ENCODE measurements at regions not wholly inside any gene's neighbourhood (a gene's known extent, or its start where the extent isn't known, plus 50 kb on each side); places are given as distances from the start of the nearest gene placed in this dataset.

- no peak for TF ChIP-seq CTCF (IDR thresholded peaks at IDR 0.05; ENCODE audit: borderline replicate concordance, insufficient read depth, low read depth, low read length)
- H3K4me3 ChIP-seq (ENCODE audit: low read depth, low read length), result no peak overlapping the region
Observed at GRCh38 chr10:107809889-107810288, 645.4 kb upstream of the SORCS1 start.

GRCh38 chr10:107807836-107808235 is 643.3 kb upstream of the SORCS1 start:
- no peak overlapping the region for H3K4me3 ChIP-seq (ENCODE audit: low read depth, low read length)
- no peak for TF ChIP-seq CTCF (IDR thresholded peaks at IDR 0.05; ENCODE audit: borderline replicate concordance, insufficient read depth, low read depth, low read length)

- no peak overlapping the region for H3K4me3 ChIP-seq (ENCODE audit: low read depth, low read length)
- no peak for TF ChIP-seq CTCF (IDR thresholded peaks at IDR 0.05; ENCODE audit: borderline replicate concordance, insufficient read depth, low read depth, low read length)
Observed at GRCh38 chr10:107806026-107806425, 641.5 kb upstream of the SORCS1 start.

GRCh38 chr10:107803546-107803945 is 639.0 kb upstream of the SORCS1 start:
- no peak for TF ChIP-seq CTCF (IDR thresholded peaks at IDR 0.05; ENCODE audit: borderline replicate concordance, insufficient read depth, low read depth, low read length)
- no peak overlapping the region for H3K4me3 ChIP-seq (ENCODE audit: low read depth, low read length)

DNA sequence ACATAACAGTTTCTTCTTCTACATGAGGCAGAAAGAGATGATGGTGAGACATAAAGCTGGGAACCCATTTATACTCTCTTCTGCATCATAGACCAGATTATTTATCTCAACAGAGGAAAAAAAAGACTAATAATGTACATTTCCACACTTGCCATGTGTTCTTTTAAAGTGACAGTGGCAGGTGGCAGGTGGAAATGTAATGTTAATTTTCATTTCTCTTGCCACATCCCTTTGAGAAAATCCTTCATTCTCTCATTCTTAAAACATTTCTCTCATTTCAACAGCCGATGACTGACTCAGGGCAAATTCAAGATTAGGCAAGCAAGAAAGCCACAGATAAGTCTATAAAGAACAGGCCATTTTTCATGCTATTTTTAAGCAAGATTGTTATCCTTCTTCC is 635.6 kb upstream of the SORCS1 start:
- TF ChIP-seq CTCF (IDR thresholded peaks at IDR 0.05; ENCODE audit: borderline replicate concordance, insufficient read depth, low read depth, low read length), result no peak
- no peak overlapping the region for H3K4me3 ChIP-seq (ENCODE audit: low read depth, low read length)

DNA sequence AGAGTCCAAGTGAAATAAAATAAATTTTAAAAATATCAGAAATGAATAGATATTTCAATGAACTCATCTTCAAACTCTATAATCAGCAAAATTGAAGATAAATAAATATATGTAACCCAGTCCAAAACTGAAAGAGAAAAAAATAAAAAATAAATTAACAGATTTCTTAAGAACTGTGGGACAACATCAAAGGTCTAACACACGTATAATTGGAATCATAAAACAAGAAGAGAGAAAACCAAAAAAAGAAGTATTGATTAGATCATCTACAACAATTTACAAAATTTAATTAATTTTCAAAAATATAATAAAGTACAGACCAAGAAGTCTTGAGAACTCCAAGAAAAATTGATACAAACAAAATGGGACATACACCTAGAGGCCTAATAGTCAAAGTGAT is 625.8 kb upstream of the SORCS1 start:
- no peak for TF ChIP-seq CTCF (IDR thresholded peaks at IDR 0.05; ENCODE audit: borderline replicate concordance, insufficient read depth, low read depth, low read length)
- no peak overlapping the region for H3K4me3 ChIP-seq (ENCODE audit: low read depth, low read length)

DNA sequence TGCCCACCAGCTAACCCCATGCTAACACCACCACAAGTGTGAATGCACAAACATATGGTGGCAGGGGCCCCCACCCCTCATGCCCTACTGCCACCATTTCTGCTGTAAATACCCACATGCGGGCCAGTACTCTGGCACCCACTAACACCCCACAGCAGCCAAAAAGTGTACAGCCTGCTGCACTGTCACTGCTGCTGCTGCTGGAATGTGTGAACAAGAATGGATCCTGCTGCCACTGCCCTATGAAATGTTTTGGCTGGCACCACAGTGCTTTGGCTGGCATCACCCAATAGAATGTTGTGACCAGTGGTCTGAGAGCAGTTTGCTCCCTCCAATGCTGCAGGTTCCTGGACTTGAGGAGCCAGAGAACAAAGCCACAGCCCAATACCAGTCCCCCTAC is 606.6 kb upstream of the SORCS1 start:
- no peak overlapping the region for H3K4me3 ChIP-seq (ENCODE audit: low read depth, low read length)
- no peak for TF ChIP-seq CTCF (IDR thresholded peaks at IDR 0.05; ENCODE audit: borderline replicate concordance, insufficient read depth, low read depth, low read length)
